ENCODE measurements at regions not wholly inside any gene's neighbourhood (a gene's known extent, or its start where the extent isn't known, plus 50 kb on each side); places are given as distances from the start of the nearest gene placed in this dataset.
"Not testable (repeated sequence)": the region's sequence is repeated elsewhere in the genome, so short reads cannot be mapped to it uniquely, and the experiment has no call there.

DNA sequence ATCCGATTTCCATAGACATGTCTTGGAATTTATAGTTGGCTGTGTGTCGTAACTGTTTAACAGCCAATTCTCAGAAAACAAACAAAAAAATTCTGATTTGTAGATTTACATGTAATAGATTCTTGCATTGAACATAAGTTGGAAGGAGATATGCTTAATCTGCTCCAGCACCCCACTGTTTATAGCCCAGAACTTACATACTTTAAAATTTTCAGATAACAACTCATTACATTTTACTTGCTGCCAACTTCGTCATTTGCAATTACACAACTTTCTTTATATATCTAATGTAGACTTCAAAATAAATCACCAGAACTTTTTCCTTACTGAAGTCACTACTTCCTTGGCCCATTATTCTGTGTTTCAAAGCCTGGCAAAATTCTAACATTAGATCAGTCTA, 472.3 kb upstream of the EYS start (continued):
- TF ChIP-seq, protein P1, sequence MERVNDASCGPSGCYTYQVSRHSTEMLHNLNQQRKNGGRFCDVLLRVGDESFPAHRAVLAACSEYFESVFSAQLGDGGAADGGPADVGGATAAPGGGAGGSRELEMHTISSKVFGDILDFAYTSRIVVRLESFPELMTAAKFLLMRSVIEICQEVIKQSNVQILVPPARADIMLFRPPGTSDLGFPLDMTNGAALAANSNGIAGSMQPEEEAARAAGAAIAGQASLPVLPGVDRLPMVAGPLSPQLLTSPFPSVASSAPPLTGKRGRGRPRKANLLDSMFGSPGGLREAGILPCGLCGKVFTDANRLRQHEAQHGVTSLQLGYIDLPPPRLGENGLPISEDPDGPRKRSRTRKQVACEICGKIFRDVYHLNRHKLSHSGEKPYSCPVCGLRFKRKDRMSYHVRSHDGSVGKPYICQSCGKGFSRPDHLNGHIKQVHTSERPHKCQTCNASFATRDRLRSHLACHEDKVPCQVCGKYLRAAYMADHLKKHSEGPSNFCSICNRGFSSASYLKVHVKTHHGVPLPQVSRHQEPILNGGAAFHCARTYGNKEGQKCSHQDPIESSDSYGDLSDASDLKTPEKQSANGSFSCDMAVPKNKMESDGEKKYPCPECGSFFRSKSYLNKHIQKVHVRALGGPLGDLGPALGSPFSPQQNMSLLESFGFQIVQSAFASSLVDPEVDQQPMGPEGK (CRISPR knock-in tag; IDR thresholded peaks at IDR 0.05; ENCODE audit: borderline replicate concordance) = no peak
- no peak for TF ChIP-seq SOX6 (IDR thresholded peaks at IDR 0.05)
- no peak for TF ChIP-seq BRF1 (IDR thresholded peaks at IDR 0.05; ENCODE audit: borderline replicate concordance, extremely low read depth, insufficient read length)

DNA sequence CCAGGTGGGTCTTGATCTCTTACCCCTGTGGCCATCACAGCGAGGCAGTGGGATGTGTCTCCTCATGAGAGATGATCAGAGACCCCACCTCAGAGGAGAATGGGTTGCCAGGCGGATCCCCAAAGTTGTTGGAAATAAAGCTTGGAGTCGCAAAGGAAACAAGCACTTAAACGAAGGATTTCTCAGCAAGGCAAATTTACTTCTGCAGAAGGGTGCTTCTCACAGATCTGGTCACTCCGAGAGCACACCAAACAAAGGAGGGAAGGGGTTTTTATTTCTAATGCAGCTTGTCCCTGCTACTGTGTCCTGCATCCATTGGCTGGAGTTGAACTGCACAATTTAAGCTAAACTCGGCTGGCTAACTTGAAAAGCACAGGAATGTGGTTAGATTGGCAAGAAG, 466.6 kb upstream of the EYS start:
- Histone ChIP-seq H3K4me1 (replicated peaks in 1 of 2; ENCODE audit: control insufficient read depth in 2 of 2, insufficient read depth in 2 of 2, low read length in 2 of 2) (no peaks in the 10 kb centered on the region), H3K4me2 (ENCODE audit: insufficient read depth, low read length) (no peak overlapping the region), H4K20me1 (replicated peaks; ENCODE audit: control insufficient read depth, insufficient read depth, low read length) (no peaks in the 10 kb centered on the region), H3K79me2 (ENCODE audit: control insufficient read depth, insufficient read depth, low read length) (no peaks in the 10 kb centered on the region), H3K9me3 (replicated peaks; ENCODE audit: control insufficient read depth, insufficient read depth, low read depth, low read length) (no peaks in the 10 kb centered on the region), H2AFZ (ENCODE audit: low read depth, low read length) (no peak overlapping the region), H3K9me1 (ENCODE audit: control insufficient read depth, insufficient read depth, low read length) (no peaks in the 10 kb centered on the region), H3K36me3 (ENCODE audit: control insufficient read depth, insufficient read depth, low read length) (no peaks in the 10 kb centered on the region), H3K4me3 (no peak overlapping the region), H3K9ac (ENCODE audit: insufficient read depth in 1 of 2, low read depth in 2 of 2, low read length in 2 of 2) (no peak overlapping the region), H3K27me3 (ENCODE audit: control insufficient read depth in 2 of 2, insufficient read depth in 2 of 2, low read length in 2 of 2) (no peaks in the 10 kb centered on the region), H3K27ac (ENCODE audit: extremely low read depth, low read depth, low read length) (no peak overlapping the region)
- WGBS (ENCODE audit: insufficient coverage, low coverage, missing lambda C conversion rate) = 2% methylated on average over 6 of the region's 6 CpGs
- in situ Hi-C loops (cut with MboI) (no loop called here), intact Hi-C loops (cut with micrococcal nuclease) (no loop called here)
- BruUV-seq (replicated peaks) = no TSS peak
- no peak for FAIRE-seq
- no peak for ATAC-seq
- ChIA-PET CTCF (ENCODE audit: low intra/inter-chr PET ratio) (no interaction called here), POLR2A (no interaction called here)
- 0 out of 2 replicates have a peak, but pooled peaks have one; percentile 15 for TF ChIP-seq CBX5 (IDR thresholded peaks at IDR 0.05; ENCODE audit: borderline replicate concordance, low read depth)
- TF ChIP-seq BDP1 (IDR thresholded peaks at IDR 0.05; ENCODE audit: insufficient read depth, insufficient read length) = no peak
- DNase-seq (ENCODE audit: extremely low read depth in 1 of 4, low spot score in 3 of 4) = no peak

DNA sequence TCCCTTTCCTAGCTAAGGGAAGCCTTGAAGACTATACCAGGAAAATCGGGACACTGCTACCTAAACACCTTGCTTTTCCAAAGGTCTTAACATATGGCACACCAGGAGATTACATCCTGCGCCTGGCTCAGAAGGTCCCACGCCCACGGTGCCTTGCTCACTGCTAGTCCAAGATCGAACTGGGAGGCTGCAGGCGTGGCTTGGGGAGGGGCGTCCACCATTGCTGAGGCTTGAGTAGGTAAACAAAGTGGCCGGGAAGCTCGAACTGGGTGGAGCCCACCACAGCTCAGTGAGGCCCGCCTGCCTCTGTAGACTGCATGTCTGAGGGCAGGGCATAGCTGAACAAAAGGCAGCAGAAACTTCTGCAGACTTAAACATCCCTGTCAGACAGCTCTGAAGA, 459.7 kb upstream of the EYS start:
- H3K4me2 ChIP-seq (ENCODE audit: insufficient read depth, low read length); FAIRE-seq; H3K9me3 ChIP-seq (replicated peaks; ENCODE audit: control insufficient read depth, insufficient read depth, low read depth, low read length); POLR2A ChIA-PET; in situ Hi-C loops (cut with MboI); CTCF ChIA-PET (ENCODE audit: low intra/inter-chr PET ratio); H2AFZ ChIP-seq (ENCODE audit: low read depth, low read length); H3K4me1 ChIP-seq (replicated peaks in 1 of 2; ENCODE audit: control insufficient read depth in 2 of 2, insufficient read depth in 2 of 2, low read length in 2 of 2); H3K4me3 ChIP-seq; H3K79me2 ChIP-seq (ENCODE audit: control insufficient read depth, insufficient read depth, low read length); H3K9me1 ChIP-seq (ENCODE audit: control insufficient read depth, insufficient read depth, low read length); ATAC-seq; H3K9ac ChIP-seq (ENCODE audit: insufficient read depth in 1 of 2, low read depth in 2 of 2, low read length in 2 of 2); H3K27me3 ChIP-seq (ENCODE audit: control insufficient read depth in 2 of 2, insufficient read depth in 2 of 2, low read length in 2 of 2); BruUV-seq (replicated peaks); H4K20me1 ChIP-seq (replicated peaks; ENCODE audit: control insufficient read depth, insufficient read depth, low read length); H3K27ac ChIP-seq (ENCODE audit: extremely low read depth, low read depth, low read length); intact Hi-C loops (cut with micrococcal nuclease); DNase-seq (ENCODE audit: extremely low read depth in 1 of 4, low spot score in 3 of 4); H3K36me3 ChIP-seq (ENCODE audit: control insufficient read depth, insufficient read depth, low read length): not testable (repeated sequence)
- WGBS (ENCODE audit: insufficient coverage, low coverage, missing lambda C conversion rate) = 1% methylated on average over 9 of the region's 10 CpGs

All from K562 (cell line).